ENCODE measurements at regions not wholly inside any gene's neighbourhood (a gene's known extent, or its start where the extent isn't known, plus 50 kb on each side); places are given as distances from the start of the nearest gene placed in this dataset.

- H3K4me3 ChIP-seq (ENCODE audit: low read depth, low read length): no peak overlapping the region
- no peak for TF ChIP-seq CTCF (IDR thresholded peaks at IDR 0.05; ENCODE audit: borderline replicate concordance, insufficient read depth, low read depth, low read length)
Observed at GRCh38 chr2:45140675-45141074, 131.4 kb upstream of the SIX2 start.

GRCh38 chr2:45138904-45139303 is 129.7 kb upstream of the SIX2 start:
- no peak for TF ChIP-seq CTCF (IDR thresholded peaks at IDR 0.05; ENCODE audit: borderline replicate concordance, insufficient read depth, low read depth, low read length)
- H3K4me3 ChIP-seq (ENCODE audit: low read depth, low read length): no peak overlapping the region

GRCh38 chr2:45137966-45138695 is 128.9 kb upstream of the SIX2 start:
- no peak for TF ChIP-seq CTCF (IDR thresholded peaks at IDR 0.05; ENCODE audit: borderline replicate concordance, insufficient read depth, low read depth, low read length)

GRCh38 chr2:45134726-45135125 is 125.5 kb upstream of the SIX2 start:
- TF ChIP-seq CTCF (IDR thresholded peaks at IDR 0.05; ENCODE audit: borderline replicate concordance, insufficient read depth, low read depth, low read length): no peak
- no peak overlapping the region for H3K4me3 ChIP-seq (ENCODE audit: low read depth, low read length)

More at GRCh38 chr2:45137966-45138695, 128.9 kb upstream of the SIX2 start:
- no peak overlapping the region for H3K4me3 ChIP-seq (ENCODE audit: low read depth, low read length)

GRCh38 chr2:45134014-45134413 is 124.8 kb upstream of the SIX2 start:
- H3K4me3 ChIP-seq (ENCODE audit: low read depth, low read length): no peak overlapping the region
- TF ChIP-seq CTCF (IDR thresholded peaks at IDR 0.05; ENCODE audit: borderline replicate concordance, insufficient read depth, low read depth, low read length): no peak

GRCh38 chr2:45132551-45132950 is 123.3 kb upstream of the SIX2 start:
- no peak for TF ChIP-seq CTCF (IDR thresholded peaks at IDR 0.05; ENCODE audit: borderline replicate concordance, insufficient read depth, low read depth, low read length)
- no peak overlapping the region for H3K4me3 ChIP-seq (ENCODE audit: low read depth, low read length)

GRCh38 chr2:45131587-45131986 is 122.3 kb upstream of the SIX2 start:
- TF ChIP-seq CTCF (IDR thresholded peaks at IDR 0.05; ENCODE audit: borderline replicate concordance, insufficient read depth, low read depth, low read length): no peak

More at GRCh38 chr2:45131587-45131986, 122.3 kb upstream of the SIX2 start:
- no peak overlapping the region for H3K4me3 ChIP-seq (ENCODE audit: low read depth, low read length)
